Inferior parietal cortex (tissue), 1 donor: ENCODE measurements at regions not wholly inside any gene's neighbourhood (a gene's known extent, or its start where the extent isn't known, plus 50 kb on each side); places are given as distances from the start of the nearest gene placed in this dataset.

Experiments
- DNase-seq: peaks from one replicate; pipeline ENCODE4 v3.0.0-alpha.2; 2016; ENCODE audit errors: extremely low spot score

DNA sequence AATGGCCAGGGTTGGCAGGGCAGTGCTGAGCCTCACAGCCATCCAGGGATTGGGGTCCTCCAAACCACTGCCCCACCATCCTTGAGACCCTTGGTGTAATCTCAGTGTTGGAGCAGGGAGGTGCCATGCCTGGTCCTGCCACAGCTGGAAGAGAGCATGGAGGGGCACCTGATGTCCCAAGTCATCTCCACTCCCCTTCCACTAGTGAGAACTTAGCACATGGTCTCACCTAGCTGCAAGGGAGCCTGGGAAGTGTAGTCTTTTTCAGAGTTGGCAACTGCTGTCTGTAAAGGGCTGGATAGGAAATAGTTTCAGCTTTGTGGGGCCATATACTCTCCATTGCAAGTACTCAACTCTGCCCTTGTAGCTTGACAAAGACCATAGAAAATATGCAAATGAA lies 238.7 kb downstream of the RPS24 start:
- no peak for DNase-seq

DNA sequence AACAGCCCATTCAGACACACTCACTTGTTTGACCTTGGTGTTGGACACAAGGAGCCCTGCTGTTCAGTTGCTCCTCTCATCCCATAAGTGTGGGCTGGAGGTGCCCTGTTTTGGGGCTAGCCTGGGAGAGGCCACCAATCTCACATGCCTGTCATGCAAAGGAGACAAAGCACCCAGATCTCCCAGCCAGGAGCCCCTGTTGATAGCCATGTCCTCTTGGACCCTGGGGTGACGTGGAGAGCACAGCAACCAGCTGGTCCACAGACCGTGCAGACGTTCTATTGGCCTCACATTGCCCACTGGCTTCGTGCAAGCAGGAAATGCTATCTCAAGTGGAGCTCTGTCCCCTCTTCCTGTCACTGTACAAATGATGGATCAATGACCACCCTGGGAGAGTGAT lies 240.8 kb downstream of the RPS24 start:
- DNase-seq, result no peak

DNA sequence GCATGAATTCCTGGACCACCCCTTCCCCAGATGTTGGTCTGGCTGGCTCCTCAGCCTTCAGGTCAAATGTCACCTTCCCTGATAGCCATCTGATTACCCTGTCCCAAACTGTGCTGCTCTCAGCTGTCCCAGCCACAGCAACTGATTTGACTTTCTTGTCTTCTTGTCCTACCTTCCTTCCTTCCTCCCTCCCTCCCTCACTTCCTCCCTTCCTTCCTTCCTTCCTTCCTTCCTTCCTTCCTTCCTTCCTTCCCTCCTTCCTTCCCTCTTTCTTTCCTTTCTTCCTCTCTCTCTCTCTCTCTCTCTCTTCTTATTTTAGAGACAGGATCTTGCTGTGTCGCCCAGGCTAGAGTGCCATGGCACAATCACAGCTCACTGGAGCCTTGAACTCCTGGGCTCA lies 242.5 kb downstream of the RPS24 start:
- no peak for DNase-seq

DNA sequence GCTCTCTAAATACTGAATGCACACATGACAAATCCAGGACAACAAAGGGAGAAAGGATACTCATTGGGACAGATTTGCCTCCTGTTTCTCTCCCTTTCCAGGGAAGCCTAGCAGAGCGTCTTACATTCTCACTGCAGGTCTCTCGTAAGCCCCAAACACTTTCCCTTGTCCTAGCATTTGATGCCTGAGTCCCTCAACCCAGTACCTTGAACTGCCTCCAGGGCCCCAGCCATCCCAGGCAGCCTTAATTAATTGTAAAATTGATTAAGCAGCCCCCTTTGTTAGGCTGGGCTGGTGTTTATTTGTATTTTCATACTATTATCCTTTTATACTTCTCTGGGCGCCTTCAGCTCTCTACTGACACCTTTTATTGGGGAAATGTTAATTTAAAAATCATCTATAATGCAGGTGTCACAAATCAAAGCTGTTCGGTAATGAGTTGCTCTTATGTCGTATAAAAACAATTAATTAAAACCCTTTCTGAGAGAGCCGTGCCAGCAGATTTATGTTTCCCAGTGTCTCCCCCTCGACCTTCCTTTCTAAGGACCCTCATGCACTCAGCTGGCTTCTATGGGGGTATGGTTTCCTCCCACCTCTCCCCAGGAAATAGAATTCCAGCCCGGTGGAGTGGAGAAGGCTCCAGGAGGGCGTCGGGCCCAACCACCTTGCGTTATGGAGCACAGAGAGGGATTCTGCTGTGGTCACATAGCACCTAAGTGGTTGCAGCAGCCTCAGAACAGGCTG lies 243.8 kb downstream of the RPS24 start:
- DNase-seq, result no peak

DNA sequence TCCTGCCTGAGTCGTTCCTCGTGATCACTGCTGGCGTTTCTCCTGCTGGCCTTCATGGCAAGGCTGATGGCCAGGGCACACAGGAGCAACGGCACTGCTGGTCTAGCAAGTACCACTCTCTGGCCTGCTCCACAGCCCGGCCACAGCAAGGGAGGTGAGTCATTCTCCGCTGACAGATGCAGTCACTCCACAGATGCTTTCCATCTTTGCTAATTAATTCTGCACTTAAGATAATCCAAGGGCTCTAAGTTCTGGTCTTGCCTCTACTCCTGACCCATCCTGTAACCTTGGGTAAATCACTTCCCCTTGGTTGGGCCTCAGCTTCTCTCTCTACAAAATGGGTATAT lies 244.4 kb downstream of the RPS24 start:
- no peak for DNase-seq

DNA sequence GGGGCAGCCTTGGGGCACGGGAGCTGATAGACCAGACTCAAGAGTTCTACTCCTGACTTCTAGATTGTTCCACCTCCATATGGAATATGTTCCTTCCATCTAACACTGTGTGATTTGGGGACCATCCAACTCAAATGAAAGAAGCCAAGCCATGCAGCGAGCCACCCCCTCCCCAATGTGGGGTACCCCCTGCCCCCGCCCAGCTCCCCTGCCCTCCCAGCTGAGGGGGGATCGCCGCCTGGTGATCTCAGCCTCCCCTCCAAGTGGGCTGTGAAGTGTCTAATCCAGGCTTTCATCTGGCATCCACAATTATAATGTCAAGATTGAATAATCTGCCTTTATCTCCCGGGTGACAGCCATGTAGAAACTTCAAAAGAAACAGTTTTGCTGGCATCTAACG lies 246.1 kb downstream of the RPS24 start:
- DNase-seq, result no peak

DNA sequence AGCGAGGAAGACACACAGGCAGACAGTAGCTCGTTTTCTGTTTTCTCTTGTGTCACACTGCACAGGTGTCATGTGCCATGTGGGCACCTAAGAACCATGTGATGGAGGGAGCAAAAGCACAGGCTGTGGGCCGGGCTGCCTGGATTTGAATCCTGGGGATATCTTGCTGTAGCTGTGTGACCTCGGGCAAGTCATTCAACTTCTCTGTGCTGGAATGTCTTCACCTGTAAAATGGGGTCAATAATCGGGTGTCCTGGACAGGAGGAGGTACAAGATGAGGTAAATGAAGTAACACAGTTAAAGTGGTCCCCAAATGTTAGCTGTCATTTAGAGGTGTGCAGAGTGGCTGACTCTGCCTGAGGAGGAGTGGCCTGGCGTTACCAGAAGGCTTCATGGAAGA lies 246.9 kb downstream of the RPS24 start:
- DNase-seq, result no peak

DNA sequence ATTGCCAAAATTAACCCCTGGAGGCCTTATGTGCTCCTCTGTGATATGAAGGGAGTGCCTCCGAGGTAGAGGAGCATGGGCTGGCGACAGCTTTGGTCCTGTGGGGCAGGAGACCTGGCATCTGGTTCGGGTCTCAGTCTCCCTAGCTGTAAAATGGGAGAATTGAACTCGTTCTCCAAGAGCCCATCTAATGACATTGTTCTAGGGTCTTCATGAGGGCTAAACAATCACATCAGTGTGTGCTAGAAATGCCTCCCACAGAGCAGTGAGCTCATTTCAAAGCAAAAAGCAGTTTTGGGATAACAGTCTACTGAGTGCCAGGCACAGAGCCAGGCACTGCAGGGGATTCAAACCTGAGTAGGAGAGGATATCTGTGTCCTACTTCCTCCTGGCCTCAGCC lies 248.0 kb downstream of the RPS24 start:
- no peak for DNase-seq

DNA sequence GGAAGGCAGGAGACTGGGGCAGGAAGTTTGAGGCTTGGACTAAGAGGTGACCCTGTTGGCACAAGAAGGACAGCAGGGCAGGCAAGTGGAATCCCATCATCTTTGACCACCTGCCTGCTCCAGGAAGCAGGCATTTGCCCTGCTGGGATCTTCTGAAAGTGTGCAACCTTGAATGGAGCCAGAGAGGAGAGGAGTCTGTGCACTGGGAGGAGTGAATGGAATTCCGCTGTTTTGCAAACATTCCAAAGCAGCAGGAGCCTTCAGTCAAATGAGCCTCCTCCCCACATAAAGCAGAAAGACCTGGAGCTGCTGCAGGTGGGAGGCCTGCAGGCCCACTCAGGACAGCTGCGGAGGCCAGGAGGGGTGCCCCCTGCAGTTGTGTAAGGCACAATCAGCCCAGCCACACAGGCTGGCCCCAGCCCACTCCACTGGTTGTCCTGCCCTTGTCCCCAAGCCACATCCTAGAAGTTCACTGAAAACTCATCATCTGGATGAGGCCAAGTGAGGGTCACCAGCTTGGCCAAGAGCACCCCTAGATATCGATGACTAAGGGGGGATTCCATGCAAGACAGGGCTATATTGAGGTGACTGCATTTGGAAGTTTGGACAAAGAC lies 249.5 kb downstream of the RPS24 start:
- DNase-seq, result no peak

DNA sequence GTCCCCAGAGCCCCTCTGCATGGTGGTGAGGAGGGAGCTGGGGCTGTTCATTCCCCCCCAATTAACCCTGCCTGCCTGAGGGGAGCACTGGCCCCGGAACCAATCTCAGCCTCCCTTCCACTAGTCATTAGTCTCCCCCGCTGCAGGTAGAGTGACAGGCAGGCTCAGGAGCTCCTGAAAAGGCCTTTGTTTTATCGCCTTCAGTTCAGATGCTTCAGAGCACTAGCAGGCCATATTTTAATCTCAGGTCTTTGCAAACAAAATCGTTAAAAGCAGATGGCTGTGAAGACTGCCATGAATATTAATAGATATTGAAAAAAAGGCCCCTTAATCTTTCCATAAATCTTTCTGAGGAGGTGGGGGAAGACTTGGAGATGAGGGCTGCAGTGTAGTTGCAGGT lies 250.7 kb downstream of the RPS24 start:
- DNase-seq, result no peak

DNA sequence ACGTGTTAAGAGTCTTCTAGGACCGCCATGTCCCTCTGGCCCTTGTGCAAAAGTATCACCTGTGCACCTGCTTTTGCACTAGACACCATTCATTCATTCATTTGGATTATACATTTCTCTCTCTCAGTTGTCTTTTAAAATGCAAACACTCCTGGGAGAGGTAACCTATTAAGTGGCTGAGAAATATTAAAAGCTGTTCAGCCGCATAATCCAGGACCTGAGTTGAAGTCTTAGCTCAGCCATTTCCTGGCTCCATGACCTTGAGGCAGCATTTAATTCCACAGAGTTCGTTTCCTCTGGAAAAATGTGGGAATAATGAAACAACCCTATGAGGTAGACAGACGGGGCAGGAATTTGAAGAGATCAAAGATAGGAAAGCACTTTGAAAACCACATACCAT lies 251.6 kb downstream of the RPS24 start:
- DNase-seq, result no peak

DNA sequence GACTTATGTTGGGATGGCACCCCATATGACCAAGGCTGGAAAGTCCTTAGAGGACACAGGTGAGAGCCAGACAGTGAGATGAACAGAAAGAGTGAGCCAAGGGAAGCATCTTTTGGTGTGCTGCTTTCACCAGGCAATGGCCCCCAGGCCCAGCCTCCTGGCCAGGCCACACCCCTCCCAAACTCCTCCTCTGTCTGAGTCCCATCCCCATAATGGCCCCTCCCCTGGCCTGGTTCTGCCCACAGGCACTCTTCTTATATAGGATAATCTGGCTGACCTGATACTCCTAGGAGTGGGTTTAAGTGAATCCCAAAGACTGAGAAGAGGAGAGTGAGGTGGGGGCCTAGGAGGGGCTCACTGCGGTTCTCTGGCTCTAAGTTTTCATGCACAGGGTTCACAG lies 252.5 kb downstream of the RPS24 start:
- no peak for DNase-seq

DNA sequence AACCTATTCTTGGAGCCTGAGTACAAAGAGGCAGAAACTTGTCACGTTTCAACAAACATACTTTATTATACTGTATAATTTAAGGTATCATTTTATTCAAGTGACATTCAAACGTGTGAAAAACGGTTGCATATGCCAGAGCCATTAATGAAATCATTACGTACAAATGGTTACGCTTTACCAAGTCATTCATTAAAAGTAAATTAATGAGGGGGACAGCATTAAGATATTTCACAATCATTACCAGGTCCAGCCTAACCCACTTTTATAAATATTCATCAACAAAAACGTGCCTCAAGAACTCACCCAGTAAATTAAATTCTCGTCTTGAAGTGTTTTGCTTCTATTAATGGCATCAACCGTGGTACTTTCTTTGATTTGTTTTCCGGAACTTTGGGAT lies 253.0 kb downstream of the RPS24 start:
- DNase-seq, result no peak

DNA sequence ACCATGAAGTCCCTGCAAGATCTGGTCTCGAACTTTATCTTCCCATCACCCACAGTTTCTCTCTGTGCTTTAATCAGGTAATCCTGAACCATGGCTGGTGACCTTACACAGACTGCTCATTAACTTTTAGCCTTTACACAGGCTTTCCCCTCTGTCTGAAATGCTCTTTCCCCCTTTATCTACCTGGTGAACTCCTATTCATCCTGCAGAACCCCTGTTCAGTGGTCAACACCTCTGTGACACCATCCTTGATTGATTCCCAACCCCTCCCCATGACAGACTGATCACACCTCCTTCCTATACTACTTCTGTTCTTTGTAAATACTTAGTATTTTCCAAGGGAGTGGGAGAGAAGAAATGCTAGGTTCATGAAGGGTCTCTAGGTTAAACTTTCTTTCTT lies 254.0 kb downstream of the RPS24 start:
- no peak for DNase-seq

DNA sequence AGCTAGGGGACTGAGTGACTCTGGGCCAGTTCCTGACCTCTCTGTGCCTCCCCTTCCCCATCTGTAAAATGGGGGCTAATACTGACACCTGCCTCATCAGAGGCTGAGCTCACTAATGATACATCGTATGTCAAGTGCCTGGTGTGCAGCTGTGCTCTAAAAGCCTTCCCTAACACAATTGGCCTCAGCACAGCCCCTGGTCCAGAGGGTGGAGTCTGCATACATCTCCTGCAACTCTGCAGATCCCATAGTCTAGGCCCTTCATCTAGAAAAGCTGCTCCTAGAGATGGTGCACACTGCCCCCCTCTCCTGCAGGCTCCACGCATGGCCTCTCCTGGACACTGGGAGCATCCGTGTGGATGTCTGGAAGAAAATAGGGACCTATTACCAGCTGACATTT lies 255.0 kb downstream of the RPS24 start:
- no peak for DNase-seq

DNA sequence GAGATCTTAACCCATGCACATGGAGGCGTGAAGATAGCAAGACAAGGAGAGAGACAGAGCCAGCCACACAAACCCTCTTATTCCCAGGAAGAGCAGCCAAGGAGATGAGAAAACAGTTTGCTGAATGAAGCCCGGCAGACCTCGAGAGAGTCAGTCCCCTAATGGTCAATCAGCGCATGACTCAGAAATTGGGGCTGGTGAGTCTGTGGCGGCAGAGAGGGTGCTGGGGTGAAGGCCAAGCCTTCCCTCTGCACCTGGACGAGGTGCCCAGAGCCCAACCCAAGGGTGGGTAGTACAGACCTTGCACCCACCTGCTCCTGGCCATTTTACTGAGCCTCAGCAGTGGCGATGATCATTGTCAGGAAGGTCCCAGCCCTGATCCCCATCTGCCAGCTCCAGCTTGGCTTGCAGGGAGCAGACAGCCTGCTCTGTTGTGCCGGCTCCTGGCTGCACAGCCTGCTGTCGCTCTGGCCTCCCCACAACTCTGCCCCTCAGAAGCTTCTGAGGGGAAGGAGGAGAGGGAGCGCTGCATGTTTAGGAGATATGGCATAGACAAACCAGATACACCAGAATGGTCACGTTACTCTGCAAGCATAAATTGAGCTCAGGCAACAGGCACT lies 256.6 kb downstream of the RPS24 start:
- no peak for DNase-seq

DNA sequence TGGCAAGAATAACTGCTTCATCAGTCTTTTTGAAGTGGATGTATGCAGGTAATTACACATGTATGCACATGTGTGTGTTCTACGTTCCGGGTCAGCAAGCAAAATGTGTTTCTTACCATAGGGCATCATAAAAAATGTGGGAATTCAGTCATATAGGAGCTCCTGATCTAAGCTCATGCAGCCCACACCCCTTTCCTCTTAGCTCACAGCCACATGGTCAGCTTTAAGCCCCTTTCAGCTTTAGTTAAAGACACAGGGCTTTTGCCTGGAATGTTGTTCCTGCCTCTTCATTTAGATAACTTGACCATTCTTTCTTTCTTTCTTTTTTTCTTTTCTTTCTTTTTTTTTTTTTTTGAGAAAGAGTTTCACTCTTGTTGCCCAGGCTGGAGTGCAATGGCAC lies 258.1 kb downstream of the RPS24 start:
- no peak for DNase-seq

DNA sequence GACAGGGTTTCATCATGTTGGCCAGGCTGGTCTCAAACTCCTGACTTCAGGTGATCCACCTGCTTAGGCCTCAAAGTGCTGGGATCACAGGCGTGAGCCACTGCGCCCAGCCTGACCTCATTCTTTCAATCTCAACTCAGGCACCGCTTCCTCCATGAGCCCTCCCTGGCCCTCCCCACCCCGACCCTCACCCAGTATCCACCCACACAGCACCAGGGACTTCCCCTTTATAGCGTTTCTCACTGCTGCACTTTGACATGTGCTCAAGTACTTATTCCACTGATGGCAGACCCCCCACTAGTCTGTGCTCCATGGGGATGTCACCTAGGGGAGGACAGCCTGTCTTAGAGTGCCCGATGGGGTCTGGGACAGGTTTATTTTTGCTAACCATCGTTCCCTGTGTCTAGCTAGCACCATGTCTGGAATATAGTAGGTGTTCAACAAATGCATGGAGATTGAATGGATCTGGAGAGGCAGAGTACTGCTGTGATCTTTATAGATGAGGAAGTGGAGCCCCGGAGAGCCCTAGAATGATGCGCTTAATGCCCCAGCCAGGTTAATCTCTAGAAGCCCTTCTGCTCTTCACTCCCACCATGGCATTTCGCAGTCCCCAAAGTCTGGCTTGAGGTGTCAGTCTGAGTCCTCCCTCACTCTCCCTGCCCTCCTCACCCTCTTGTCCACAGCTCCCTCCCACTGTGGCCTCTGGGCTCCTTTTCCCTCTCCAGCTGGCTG lies 258.8 kb downstream of the RPS24 start:
- no peak for DNase-seq

DNA sequence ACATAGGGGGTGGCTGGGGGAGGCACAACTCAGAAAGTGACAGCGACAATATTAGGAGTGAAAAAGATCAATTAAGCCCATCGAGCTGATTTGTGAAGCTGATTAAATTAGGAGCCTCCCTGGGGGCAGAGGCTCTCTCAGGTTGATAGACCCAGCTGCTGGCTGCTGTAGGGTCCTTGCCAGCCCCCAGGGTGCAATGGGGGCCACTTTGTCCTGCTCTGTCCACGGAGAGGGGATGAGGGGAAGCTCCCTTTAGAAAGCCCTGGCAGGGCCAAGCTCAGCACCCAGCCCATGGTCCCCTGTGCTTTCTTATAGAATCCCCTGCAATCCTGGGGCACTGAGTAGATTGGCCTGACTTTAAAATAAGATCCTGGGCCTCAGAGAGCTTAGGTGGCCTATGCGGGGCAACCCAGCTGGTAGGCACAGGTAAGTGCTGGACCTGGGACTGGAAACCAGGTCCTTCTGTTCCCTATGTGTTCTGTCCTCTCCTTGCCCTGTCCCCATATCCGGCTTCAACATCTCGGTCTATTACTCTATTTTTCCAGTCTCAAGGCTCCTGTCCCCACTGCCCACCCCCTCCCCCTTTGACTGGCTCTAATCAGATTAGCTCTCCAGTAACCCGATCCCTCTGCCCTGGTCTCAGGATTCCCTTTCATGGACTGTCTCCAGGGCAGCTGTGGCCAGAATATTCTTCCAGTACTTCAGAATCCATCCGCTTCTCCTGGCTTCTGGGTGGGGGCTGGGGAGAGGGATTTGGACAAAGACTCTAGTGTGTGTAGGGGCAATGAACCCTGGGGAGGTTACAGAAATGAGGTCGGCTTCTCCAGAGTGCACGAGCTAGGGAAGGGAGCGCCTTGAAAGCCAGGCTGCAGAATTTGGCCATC lies 259.6 kb downstream of the RPS24 start:
- DNase-seq, result no peak

DNA sequence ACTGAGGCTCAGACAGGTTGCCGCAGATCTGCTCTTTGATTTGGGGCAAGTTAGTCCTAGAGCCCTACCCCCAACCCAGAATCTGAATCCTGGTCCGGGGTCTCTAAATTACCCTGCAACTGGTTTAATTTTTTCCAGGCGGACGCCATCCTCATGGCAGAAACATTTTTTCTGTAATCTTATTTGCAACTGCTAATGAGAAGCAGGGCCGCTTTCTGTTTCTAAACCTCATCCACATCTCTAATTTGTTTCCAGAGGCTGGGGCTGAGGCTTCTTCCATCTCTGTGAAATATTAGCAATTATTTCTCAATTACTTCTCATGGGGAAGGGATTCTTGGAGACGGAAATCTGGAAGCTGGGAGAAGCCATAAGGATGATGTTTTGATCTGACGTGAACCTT lies 261.6 kb downstream of the RPS24 start:
- DNase-seq, result no peak

DNA sequence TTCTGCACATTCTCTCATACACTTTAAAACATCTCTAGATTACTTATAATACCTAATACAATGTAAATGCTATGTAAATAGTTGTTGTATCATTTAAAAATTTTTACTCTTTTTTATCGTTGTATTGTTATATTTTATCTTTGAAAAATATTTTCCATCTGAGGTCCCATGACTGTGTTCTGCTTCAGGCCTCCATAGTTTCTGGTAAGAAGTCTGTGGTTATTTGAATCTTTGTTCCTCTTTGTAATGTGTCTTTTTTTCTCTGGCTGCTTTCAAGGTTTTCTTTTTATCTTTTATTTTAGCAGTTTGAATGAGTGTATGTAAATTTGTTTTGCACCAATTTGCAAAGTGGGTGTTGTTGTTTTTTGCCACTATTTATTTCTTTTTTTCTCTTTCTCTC lies 263.1 kb downstream of the RPS24 start:
- no peak for DNase-seq

DNA sequence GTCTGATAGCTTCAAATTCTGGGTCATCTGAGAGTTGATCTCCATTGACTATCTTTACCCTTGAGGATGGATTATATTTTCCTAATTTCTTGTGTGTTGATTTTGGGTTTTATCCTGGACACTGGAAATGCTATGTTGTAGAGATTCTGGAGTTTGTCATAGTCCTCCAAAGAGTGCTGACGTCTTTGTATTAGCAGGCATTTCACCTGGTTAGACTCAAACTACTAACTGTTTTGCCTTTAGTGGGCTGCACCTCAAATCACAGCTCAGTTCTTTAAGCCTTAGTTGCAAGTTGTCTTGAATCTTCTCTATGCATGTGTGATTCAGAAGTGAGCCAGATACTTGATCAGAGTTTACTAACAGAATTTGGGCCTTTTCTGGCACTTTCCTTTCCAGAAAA lies 264.3 kb downstream of the RPS24 start:
- DNase-seq, result no peak
